NT2/D1 (cell line): ENCODE measurements at regions not wholly inside any gene's neighbourhood (a gene's known extent, or its start where the extent isn't known, plus 50 kb on each side); places are given as distances from the start of the nearest gene placed in this dataset.

Experiments
- SUZ12 ChIP-seq: IDR thresholded peaks from 2 replicates; pipeline ENCODE4 v1.6.1; 2011; ENCODE audit not compliant: insufficient read length, insufficient read depth; ENCODE audit errors: extremely low read depth
- YY1 ChIP-seq: IDR thresholded peaks from 2 replicates; pipeline ENCODE4 v1.6.1; 2011; ENCODE audit not compliant: insufficient read length, insufficient read depth
- ZNF274 ChIP-seq: IDR thresholded peaks from 2 replicates; pipeline ENCODE4 v1.6.1; 2011; ENCODE audit warnings: mild to moderate bottlenecking, low read depth, low read length

GRCh38 chr11:109001585-109001984, 336.7 kb downstream of the DDX10 start:
- TF ChIP-seq SUZ12 (no peak), ZNF274 (no peak), YY1 (no peak)
